ENCODE measurements at regions not wholly inside any gene's neighbourhood (a gene's known extent, or its start where the extent isn't known, plus 50 kb on each side); places are given as distances from the start of the nearest gene placed in this dataset.

DNA sequence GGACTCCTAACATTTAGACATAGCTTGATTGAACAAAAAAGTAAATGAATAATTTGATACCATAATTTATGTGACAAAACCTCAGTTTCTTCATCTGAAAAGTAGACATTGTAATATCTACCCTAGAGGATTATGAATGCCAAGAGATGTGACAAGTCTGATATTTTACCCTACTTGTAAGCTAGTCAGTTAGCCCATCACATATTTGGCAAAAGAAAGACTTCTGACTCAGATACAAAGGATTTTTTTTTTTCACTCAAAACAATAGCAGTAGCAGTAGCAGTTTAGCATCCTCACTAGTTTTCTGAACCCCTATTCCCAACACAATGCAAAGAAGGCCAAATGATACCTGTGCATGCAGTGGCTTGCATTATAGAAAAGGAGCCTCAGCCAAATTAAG is 377.3 kb upstream of the E2F7 start:
- FAIRE-seq (no peak), ATAC-seq (no peak), DNase-seq (ENCODE audit: low read depth in 1 of 2, low spot score in 1 of 2) (no peak)
- Histone ChIP-seq H3K9me3 (no peaks in the 10 kb centered on the region), H3K4me1 (no peaks in the 10 kb centered on the region), H3K4me3 (no peak overlapping the region), H3K4me2 (no peak overlapping the region), H3K27ac (no peak overlapping the region)
- ChIA-PET CTCF (interaction anchor here (0.6 kb wide), 1 partner anchor 382 kb away, joined by 5 read pairs; no protein-coding TSS in a partner anchor), POLR2A (no interaction called here)
- TF ChIP-seq RFX5 (IDR thresholded peaks at IDR 0.05) (no peak), SMC3 (IDR thresholded peaks at IDR 0.05) (no peak), MAZ (IDR thresholded peaks at IDR 0.05; ENCODE audit: borderline replicate concordance, low read depth, low read length) (no peak), HDAC2 (IDR thresholded peaks at IDR 0.05) (no peak), RNF2 (IDR thresholded peaks at IDR 0.05; ENCODE audit: borderline replicate concordance, low read depth) (no peak)

DNA sequence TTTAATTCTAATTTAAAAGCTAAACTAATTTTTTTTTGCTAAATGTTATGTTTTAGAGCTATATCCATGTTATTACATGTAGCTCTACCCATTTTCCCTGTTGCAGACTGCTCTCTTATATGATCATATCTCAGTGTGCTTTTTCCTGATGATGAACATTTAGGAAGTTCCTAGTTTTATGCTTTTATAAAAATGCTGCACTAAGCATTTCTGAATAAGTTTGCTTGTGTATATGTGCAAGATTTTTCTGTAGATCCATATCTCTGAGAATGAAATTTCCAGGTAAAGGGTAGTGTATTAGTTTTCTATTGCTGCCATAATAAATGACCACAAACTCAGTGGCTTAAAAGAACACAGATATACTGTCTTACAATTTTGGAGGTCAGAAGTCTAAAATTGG is 374.4 kb upstream of the E2F7 start:
- DNase-seq (ENCODE audit: low read depth in 1 of 2, low spot score in 1 of 2) (no peak), ATAC-seq (no peak), FAIRE-seq (no peak)
- Histone ChIP-seq H3K9me3 (no peaks in the 10 kb centered on the region), H3K4me1 (no peaks in the 10 kb centered on the region), H3K27ac (no peak overlapping the region), H3K4me3 (no peak overlapping the region), H3K4me2 (no peak overlapping the region)
- ChIA-PET CTCF (no interaction called here), POLR2A (no interaction called here)
- TF ChIP-seq NFE2L2 (conservative IDR thresholded peaks at IDR 0.05; ENCODE audit: low read length), result no peak
- TF ChIP-seq MAFK (IDR thresholded peaks at IDR 0.05; ENCODE audit: partially characterized antibody), result peak; percentile 79

DNA sequence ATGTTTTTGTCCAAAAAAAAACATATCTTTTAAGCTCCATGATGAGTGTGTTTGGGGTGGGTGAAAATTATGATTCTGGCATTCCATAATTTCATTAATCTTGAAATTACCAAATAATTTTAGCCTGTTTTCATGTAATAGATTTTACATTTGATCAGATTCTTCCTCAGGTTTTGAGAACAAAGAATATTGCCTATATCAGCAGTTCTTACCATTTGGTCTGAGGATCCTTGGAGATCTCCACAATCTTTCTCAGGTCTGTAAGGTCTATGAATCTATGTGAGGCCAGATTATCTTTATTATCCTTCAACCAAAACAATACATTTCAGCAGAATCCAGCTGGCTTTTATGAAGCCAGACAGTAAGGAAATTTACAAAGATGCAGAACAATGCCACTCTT is 373.3 kb upstream of the E2F7 start:
- ChIA-PET POLR2A (no interaction called here), CTCF (no interaction called here)
- no peaks in the 10 kb centered on the region for H3K4me1 ChIP-seq
- TF ChIP-seq EHMT2 (IDR thresholded peaks at IDR 0.05; ENCODE audit: low read depth), result no peak
- peak; percentile 85 for TF ChIP-seq MAFK (IDR thresholded peaks at IDR 0.05; ENCODE audit: partially characterized antibody)
- DNase-seq (ENCODE audit: low read depth in 1 of 2, low spot score in 1 of 2), result no peak
- no peak overlapping the region for H3K4me3 ChIP-seq
- no peak for FAIRE-seq
- H3K27ac ChIP-seq, result no peak overlapping the region
- ATAC-seq, result no peak
- no peak overlapping the region for H3K4me2 ChIP-seq
- no peaks in the 10 kb centered on the region for H3K9me3 ChIP-seq

DNA sequence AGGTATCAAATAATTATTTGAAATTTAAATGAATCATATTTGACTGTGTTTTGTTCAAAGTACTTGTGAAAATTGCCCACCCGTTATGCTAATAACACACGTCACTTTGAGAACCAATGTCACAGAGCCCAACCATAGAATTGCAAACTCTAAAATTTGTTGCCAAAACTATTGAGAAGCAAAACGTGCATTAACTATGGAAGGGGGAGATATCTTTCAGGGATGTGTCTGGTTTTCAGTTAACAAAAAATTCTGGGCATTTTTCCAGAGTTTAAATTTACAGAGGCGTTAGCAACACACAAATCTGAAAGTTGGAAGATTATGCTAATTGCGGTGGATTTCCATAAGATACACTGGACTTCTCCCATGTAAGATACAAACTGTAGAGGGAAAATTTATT is 371.8 kb upstream of the E2F7 start:
- H3K4me1 ChIP-seq, result no peaks in the 10 kb centered on the region
- H3K27ac ChIP-seq, result no peak overlapping the region
- TF ChIP-seq RCOR1 (IDR thresholded peaks at IDR 0.05; ENCODE audit: low read depth, low read length) (no peak), SMC3 (IDR thresholded peaks at IDR 0.05) (no peak), FOXS1 (CRISPR knock-in tag; IDR thresholded peaks at IDR 0.05) (no peak), HEYL (CRISPR knock-in tag; IDR thresholded peaks at IDR 0.05) (no peak), ZSCAN20 (CRISPR knock-in tag; IDR thresholded peaks at IDR 0.05) (no peak), FOSL2 (IDR thresholded peaks at IDR 0.05) (no peak), FOSL2 (CRISPR knock-in tag; IDR thresholded peaks at IDR 0.05) (no peak), EHMT2 (IDR thresholded peaks at IDR 0.05; ENCODE audit: low read depth) (no peak), MAZ (IDR thresholded peaks at IDR 0.05; ENCODE audit: borderline replicate concordance, low read depth, low read length) (no peak), NR3C1 (IDR thresholded peaks at IDR 0.05) (no peak), BHLHE40 (IDR thresholded peaks at IDR 0.05; ENCODE audit: low read depth, low read length) (no peak), NFE2L2 (conservative IDR thresholded peaks at IDR 0.05; ENCODE audit: low read length) (no peak), RARB (CRISPR knock-in tag; IDR thresholded peaks at IDR 0.05) (no peak), RFX5 (IDR thresholded peaks at IDR 0.05) (no peak), TFCP2L1 (CRISPR knock-in tag; IDR thresholded peaks at IDR 0.05) (no peak), HOXB5 (CRISPR knock-in tag; IDR thresholded peaks at IDR 0.05) (no peak), HOXA7 (CRISPR knock-in tag; IDR thresholded peaks at IDR 0.05) (no peak)
- TF ChIP-seq, protein P1, sequence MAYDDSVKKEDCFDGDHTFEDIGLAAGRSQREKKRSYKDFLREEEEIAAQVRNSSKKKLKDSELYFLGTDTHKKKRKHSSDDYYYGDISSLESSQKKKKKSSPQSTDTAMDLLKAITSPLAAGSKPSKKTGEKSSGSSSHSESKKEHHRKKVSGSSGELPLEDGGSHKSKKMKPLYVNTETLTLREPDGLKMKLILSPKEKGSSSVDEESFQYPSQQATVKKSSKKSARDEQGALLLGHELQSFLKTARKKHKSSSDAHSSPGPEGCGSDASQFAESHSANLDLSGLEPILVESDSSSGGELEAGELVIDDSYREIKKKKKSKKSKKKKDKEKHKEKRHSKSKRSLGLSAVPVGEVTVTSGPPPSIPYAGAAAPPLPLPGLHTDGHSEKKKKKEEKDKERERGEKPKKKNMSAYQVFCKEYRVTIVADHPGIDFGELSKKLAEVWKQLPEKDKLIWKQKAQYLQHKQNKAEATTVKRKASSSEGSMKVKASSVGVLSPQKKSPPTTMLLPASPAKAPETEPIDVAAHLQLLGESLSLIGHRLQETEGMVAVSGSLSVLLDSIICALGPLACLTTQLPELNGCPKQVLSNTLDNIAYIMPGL (CRISPR knock-in tag; IDR thresholded peaks at IDR 0.05; ENCODE audit: borderline replicate concordance), result no peak
- TF ChIP-seq, protein P2, sequence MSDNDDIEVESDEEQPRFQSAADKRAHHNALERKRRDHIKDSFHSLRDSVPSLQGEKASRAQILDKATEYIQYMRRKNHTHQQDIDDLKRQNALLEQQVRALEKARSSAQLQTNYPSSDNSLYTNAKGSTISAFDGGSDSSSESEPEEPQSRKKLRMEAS (IDR thresholded peaks at IDR 0.05), result no peak
- TF ChIP-seq, protein P3, sequence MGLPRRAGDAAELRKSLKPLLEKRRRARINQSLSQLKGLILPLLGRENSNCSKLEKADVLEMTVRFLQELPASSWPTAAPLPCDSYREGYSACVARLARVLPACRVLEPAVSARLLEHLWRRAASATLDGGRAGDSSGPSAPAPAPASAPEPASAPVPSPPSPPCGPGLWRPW (IDR thresholded peaks at IDR 0.05), result no peak
- DNase-seq (ENCODE audit: low read depth in 1 of 2, low spot score in 1 of 2) (no peak), FAIRE-seq (no peak), ATAC-seq (no peak)
- no peak overlapping the region for H3K4me2 ChIP-seq
- POLR2A ChIA-PET, result no interaction called here
- no peaks in the 10 kb centered on the region for H3K9me3 ChIP-seq
- CTCF ChIA-PET, result no interaction called here
- WGBS (ENCODE audit: missing lambda C conversion rate), result 19% methylated on average over 5 of the region's 5 CpGs
- no peak overlapping the region for H3K4me3 ChIP-seq

Data from A549 (cell line).